ENCODE measurements at regions not wholly inside any gene's neighbourhood (a gene's known extent, or its start where the extent isn't known, plus 50 kb on each side); places are given as distances from the start of the nearest gene placed in this dataset.

DNA sequence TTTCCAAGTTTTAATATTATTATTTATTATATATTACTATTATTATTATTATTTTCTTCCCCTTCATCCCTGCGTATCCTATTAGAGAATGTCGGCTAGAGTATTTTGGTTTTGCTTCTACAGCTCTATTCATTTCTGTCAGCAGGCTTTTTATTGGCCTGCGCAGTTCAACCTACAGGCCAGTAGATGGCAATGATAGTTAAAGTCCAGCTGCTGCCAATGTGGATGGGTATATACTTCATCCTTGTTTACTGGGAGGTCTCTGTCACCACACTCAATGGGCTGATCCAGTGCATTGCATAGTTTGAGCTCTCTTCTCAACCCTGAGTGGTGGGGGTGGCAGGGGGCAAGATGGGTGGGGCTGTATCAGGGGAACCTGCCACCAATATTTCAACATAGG lies 799.8 kb downstream of the NSUN3 start:
- no peak for DNase-seq (ENCODE audit: low read depth)

- DNase-seq (ENCODE audit: low read depth) = no peak
Measured at GRCh38 chr3:94869059-94869547, 806.2 kb downstream of the NSUN3 start.

- no peak for DNase-seq (ENCODE audit: low read depth)
Measured at GRCh38 chr3:94873751-94874150, 810.9 kb downstream of the NSUN3 start.

GRCh38 chr3:94875149-94875548 lies 812.3 kb downstream of the NSUN3 start:
- no peak for DNase-seq (ENCODE audit: low read depth)

DNA sequence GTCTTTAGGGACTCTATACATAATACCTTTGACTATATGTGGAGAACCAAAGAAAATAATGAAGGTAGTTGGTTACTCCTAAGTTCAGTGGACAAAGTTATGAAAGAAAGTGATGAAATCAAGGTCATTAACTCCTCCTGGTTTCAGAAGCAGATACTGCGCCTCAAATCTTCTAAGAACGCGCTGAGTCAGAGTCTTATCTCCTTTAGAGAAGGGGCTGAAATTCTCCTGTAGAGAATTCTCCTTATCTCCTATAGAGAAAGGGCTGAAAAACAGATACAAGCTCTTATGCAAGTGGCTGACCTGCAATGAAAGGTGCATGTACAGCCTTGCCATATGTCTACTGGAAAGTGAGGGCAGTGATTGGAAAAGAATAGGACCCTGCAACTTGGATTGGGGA lies 824.2 kb downstream of the NSUN3 start:
- DNase-seq (ENCODE audit: low read depth) = no peak

GRCh38 chr3:94896994-94897393 lies 834.1 kb downstream of the NSUN3 start:
- no peak for DNase-seq (ENCODE audit: low read depth)

- no peak for DNase-seq (ENCODE audit: low read depth)
Measured at GRCh38 chr3:94904156-94904674, 841.4 kb downstream of the NSUN3 start.

DNA sequence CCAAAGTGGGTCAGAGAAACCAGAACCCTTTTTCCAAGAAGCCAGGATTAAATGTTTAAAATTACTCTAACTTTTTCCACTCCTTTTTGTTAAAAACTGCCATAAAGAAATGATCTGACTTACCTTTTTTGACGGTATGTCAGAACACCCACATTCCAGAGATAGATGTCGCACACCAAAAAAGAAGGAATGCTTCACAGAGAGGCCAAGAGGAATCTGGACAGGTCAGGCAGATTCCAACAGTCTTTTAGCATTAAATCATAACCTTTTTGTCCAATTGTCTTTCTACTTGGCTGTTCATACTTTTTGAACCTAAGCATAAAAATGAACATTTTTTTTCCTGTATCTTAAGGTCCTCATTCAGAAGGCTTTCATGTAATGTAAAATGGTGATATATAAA lies 846.9 kb downstream of the NSUN3 start:
- DNase-seq (ENCODE audit: low read depth) = no peak

GRCh38 chr3:94912656-94913055 lies 849.8 kb downstream of the NSUN3 start:
- DNase-seq (ENCODE audit: low read depth) = no peak

GRCh38 chr3:94927175-94927574 lies 864.3 kb downstream of the NSUN3 start:
- no peak for DNase-seq (ENCODE audit: low read depth)

- DNase-seq (ENCODE audit: low read depth) = no peak
Measured at GRCh38 chr3:94928921-94929320, 866.1 kb downstream of the NSUN3 start.

DNA sequence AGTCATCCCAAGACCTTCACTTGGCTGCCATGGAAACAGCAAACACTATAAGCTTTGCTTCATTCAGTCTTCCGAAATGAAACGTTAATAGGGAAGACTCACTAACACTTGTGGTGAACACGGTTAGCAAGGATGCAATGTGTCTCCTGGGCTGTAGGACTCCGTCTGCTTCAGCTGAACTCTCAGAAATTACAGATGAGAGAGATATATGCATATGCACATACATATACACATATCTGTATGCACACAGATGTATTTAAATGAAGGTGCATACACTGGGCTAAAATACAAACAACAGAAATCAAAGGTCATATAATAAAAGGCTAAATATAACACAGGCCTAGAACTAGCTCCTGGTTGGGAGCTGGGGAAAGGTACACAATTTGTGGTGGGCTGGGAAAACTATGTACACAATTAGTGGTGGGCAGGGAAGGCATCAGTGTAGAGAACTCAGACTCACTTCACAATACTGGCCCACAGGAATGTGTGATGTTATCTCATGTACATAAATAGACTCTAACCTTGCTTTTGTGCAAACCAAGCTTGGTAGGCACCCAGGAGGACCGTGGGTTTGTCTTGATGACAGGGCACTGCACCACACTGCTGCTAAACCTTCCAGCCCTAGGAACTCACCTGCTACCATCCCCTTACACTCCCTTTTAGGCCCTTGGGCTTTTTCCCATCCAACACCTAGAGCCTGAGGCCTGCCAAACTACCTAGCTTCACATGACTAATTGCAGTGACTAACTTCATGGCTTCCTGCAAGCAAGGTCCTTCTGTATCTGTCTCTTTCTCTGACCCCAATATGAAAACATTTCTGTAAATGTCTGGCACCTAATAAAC lies 873.1 kb downstream of the NSUN3 start:
- DNase-seq (ENCODE audit: low read depth) = no peak

DNA sequence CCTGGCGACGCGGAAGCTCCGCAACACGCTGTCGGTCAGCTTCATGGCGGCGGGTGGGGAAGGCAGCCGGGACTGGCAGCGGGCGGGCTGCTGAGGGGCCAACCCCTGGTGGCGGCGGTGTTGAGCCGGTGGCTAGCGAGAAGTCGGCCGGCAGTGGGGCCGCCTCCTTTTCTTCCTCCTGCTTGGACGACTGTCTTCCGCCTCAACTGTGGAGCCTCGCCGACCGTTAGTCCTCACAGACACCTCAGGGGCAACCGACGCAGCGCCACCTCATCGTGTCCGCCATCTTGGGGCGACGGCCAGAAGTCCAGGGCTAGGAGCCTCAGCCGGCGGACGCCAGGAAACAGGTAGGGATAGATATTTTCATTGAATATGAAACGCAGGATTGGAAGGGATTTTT lies 875.1 kb downstream of the NSUN3 start:
- DNase-seq (ENCODE audit: low read depth) = no peak

DNA sequence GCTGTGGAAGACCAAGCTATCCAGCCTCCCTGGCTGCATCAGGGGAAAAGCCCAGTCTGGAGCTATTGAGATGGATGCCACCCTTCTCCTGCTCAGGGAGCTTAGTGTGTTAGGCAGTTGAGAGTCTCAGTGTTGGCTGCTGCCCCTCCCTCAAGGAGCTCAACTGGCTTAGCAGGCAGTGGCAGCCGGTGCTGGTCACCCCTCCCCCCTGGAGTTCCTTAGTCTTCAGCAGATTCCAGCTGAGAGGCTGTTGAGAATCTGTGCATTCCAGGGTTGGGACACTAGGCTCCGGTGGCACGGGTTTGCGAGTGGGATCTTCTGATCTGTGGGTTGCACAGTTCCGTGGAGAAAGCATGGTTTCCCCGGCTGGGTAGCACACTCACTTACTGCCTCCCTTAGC lies 883.8 kb downstream of the NSUN3 start:
- no peak for DNase-seq (ENCODE audit: low read depth)

DNA sequence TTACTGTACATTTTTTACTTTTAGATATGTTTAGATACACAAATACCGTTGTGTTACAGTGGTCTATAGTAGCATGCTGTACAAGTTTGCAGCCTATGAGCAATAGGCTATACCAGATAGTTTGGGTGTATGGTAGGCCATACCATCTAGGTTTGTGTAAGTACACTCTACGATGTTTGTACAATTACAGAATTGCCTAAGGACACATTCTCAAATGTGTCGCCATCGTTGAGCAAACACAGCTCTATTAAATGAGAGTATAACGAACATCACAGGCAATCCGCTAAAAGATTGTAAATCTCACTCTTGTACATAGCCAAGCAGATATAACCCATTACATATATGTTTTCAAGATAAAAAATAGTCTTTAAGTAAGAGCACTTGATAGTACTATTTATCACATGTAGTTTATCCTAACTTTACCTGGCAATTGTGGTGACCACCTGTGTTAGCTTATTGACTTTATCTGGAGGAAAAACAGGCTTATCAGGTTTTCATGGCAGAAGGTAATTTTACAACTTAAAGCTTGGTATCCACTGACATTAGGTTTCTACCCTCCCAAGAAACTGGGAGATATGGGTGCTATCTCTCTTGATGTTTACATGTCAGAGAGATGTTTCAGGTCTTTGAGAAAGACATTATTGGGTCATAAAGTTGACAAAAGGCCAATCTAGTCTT lies 898.7 kb downstream of the NSUN3 start:
- DNase-seq (ENCODE audit: low read depth) = no peak

- DNase-seq (ENCODE audit: low read depth) = no peak
Measured at GRCh38 chr3:94965867-94966475, 903.1 kb downstream of the NSUN3 start.

GRCh38 chr3:94967196-94967595 lies 904.3 kb downstream of the NSUN3 start:
- DNase-seq (ENCODE audit: low read depth) = no peak

- DNase-seq (ENCODE audit: low read depth) = no peak
Measured at GRCh38 chr3:94968519-94968918, 905.7 kb downstream of the NSUN3 start.

DNA sequence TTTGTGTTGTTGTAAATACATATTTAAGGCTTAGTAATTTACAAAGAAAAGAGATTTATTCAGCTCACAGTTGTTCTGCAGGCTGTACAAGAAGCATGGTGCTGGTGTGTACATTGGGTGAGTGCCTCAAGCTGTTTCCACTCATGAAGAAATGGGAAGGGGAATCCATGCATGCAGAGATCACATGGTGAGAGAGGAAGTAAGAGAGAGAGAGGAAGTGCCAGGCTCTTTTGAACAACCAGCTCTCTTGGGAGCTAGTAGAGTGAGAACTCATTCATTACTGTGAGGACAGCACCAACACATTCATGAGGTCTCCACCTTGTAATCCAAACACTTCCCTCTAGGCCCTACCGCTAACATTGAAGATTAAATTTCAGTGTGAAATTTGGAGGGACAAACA lies 909.2 kb downstream of the NSUN3 start:
- no peak for DNase-seq (ENCODE audit: low read depth)

GRCh38 chr3:94978084-94978483 lies 915.2 kb downstream of the NSUN3 start:
- no peak for DNase-seq (ENCODE audit: low read depth)

DNA sequence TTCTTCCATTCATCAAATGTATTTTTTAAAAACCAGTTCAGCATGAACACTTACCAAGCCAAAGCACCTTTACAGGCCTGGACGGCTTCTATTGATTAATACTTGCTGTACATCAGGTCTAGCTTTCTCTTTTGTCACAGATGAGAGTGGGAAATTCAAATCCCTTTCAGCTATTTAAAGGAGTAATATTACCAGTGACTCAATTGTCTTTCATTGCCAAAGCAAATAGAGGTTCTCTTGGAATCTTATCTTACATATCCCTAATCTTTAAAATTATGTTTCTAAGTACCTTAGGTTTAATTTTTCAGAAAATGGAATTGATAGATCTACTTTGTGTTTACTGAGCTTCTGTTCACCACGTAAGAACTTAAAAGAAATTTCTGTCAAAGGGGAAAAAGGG lies 922.9 kb downstream of the NSUN3 start:
- DNase-seq (ENCODE audit: low read depth) = no peak

DNA sequence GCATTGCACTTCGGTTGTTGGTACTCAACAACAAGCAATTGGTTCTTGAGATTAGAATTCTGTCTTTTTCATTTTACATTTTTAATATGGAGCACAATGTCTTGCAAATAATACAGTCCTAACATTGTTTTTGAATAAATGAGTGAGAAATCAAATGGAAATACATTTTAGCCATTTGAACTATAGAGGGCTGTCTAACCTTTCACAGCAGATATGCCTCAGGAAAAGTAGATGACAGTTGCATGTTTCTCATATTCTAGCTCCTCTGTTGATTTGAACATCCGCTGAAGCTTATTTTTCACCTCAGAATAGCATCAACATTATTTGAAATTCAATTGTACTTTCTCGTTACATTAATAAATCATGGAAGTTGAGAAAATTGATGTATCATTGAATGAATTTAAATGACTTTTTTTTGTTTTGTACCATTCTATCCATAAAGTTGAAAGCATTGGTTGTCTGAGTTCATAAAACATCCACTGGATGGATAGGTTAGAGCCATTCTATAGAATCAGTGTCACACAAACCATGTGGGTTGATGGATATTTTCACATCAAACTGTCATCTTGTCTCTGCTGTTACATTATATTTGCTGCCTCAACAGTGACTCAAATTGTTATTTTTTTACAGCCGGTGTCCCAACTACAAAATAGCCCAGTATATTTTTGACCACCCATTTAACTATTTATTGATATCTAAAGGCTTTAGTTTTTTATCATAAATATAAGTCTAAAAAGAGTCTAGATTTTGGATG lies 928.3 kb downstream of the NSUN3 start:
- DNase-seq (ENCODE audit: low read depth) = no peak
